GM19025 (cell line): ENCODE measurements at regions not wholly inside any gene's neighbourhood (a gene's known extent, or its start where the extent isn't known, plus 50 kb on each side); places are given as distances from the start of the nearest gene placed in this dataset.

ENCODE experiments used
- ATAC-seq: cut with Tn5 transposase; IDR thresholded peaks from one replicate; pipeline ENCODE4 v1.9.1; 2021; ENCODE audit warnings: mild to moderate bottlenecking, low read depth, moderate library complexity; ENCODE audit not compliant: unreplicated experiment

GRCh38 chr5:54624805-54625568 lies 107.4 kb downstream of the SNX18 start:
- no peak for ATAC-seq

GRCh38 chr5:54621709-54622108 lies 104.2 kb downstream of the SNX18 start:
- ATAC-seq = no peak

DNA sequence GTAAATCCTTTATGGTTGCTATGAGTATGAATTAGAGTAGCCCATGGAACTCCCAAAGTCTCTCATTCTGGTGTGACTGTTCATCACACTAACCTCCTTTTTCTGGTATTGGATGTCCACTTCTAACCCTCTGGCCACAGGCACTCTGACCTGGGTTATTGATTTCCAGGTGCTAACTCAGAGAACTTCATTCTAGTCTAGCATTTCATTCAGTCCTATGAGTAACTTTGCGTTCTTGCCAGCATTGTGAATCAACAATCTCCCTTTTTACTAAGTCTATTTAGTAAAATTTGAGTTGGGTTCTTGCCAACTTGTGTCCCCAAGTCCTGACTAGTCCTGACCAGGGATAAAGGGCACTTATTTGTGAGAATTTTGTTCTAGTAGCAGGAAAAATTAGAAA lies 103.5 kb downstream of the SNX18 start:
- ATAC-seq = no peak

DNA sequence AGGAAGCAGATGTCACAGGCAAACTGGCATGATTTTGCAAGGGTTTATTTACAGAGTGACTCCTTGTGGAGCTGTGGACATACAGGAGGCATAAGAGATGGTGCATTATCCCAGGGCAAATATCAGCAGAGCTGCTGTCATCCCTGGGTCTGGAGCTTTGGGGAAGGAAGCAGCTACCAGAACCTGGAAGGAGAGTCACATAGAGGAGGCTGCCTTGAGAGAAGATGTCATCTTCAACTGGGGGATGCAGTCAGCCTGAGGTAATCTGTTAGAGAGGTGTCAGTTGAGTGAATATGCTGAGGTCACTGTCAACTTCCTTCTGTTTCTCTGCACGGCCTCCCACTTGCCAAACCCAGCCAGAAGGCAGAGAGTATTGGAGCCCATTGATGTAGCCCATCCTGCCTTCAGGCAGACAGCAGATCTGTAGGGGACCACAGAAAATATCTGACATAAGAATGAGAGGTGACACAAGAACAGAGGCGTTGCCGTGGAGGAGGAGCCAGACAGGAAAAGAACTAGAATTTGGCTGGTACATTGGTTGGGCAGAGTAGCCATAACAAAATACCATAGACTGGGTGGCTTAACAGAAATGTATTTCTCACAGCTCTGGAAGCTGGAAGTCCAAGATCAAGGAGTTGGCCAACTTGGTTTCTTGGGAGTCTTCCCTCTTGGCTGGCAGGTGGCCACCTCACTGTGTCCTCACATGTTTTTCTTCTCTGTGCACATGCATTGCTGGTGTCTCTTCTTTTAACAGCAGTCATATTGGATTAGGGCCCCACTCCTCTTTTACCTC lies 102.8 kb downstream of the SNX18 start:
- no peak for ATAC-seq

DNA sequence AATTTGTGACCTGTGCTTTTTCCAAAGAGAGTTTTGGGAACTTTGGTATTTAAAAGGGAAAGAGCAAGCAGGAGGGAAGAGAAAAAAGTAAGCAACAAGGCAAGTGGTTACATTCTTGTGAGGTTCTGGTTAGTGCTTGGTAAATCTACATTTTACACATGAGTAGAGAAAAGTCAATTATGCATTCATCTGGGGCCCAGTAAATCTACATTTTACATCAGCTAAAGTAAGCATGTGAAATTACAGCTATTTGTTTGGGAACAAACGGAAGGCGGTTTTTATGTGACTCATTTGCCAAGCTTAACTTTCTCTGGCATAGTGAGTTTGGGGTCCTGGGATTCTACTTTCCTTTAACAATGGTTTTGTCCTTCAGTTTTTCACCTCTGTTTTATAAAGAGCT lies 102.2 kb downstream of the SNX18 start:
- no peak for ATAC-seq

DNA sequence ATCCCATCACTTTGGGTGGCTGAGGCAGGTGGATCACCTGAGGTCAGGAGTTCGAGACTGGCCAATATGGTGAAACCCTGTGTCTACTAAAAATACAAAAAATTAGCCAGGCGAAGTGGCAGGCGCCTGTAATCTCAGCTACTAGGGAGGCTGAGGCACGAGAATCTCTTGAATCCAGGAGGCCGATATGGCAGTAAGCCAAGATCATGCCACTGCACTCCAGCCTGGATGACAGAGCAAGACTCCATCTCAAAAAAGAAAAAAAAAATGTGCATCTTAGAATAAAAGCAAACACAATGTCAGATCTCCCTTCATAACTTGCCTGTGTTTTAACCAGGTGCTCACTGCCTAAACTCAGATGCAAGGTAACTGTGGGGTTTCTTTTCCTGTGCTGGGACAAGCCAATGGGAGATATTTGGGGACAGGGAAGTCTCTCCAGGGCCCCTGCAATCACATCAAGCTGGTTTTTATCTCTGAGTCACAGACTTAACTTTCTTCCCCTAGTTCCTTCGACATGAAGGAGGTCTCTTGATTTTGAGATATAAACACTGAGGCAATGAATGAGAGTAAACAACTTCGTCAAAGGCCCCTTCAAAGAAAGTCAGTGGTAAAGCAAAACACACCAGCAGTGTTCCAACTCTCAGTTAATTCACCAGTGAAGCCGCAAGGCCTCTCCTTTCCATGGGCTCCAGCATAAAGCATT lies 99.1 kb downstream of the SNX18 start:
- ATAC-seq = no peak

- no peak for ATAC-seq
Measured at GRCh38 chr5:54616031-54616430, 98.5 kb downstream of the SNX18 start.

DNA sequence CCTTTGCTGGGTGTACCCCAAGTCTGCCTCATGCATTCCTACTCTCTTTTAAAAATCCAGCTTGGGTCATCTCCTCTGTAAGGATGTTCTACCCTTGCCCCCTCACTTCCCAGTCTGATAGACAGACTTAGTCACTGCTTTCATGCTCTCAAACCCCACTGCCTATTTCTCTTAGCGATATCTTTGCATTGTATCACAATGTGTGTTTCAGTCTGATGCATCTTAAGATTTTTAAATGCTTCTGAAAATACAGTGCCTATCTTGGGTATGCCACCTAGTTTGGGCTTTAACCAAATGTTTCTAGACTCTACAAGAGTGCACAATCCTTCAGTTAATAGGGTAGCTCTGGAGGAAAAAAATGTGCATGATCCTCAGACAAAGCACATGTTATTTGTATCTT lies 97.8 kb downstream of the SNX18 start:
- no peak for ATAC-seq

- ATAC-seq = no peak
Measured at GRCh38 chr5:54612711-54613110, 95.2 kb downstream of the SNX18 start.

- no peak for ATAC-seq
Measured at GRCh38 chr5:54611290-54611951, 93.9 kb downstream of the SNX18 start.

DNA sequence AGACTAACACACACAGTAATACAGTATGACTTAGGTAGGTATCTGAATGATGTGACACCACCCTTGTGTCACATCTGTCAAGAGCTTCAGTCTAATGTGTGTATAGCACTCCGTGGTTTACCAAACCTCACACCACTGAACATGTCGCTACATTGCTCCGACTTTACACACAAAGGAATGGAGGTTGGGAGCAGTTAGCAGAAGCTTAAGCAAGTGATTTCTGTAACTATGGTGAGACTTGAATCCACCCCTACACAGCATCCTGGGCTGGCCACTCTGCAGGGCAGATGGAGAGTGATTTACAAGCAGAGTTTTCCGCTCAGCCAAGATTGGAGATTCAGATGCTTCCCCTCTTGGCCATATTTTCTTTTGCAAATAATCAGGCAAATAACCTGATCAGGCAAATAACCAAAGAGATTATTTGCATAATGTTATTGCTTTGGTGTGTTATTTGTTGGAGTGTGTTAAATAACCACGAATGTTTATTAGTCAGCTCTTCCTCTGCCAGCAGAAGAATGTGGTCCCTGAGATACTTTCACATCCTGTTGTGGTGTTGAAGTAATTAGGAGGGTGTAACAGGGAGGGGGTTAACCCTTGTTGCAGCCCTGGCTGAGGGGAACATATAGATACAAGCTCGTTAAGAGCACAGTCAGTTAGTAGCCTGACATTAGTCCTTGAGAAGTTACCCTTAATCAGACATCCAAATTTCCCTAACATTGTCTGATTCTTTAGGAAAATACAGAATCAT lies 92.8 kb downstream of the SNX18 start:
- peak; percentile 85 for ATAC-seq

DNA sequence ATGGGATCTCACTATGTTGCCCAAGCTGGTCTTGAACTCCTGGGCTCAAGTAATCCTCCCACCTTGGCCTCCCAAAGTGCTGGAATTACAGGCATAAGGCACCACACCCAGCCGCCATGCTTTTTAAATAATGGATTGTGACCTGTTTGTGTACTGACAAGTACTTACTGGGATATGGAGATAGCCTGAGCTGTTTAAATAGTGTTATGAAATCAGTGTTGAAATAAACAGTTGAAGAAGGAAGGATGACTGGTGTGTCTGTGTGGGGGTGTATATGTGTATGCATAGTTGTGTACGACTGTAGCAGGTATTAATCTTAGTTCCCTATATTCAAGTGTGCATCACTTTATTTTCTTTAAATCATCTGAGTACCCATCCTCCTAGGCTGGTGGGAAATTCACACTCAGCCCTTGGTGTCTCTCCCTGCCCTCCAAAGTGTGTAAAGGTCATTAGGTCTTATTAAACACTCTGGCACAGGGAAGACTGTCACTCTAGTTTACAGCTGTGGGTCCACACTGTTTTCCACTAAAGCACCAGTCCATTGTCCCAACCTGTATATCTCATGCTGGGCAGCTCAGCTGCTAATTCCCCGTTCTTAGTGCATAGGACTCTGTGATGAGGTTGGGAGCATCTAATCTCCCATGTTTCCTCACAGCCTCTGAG lies 91.0 kb downstream of the SNX18 start:
- ATAC-seq = no peak

- no peak for ATAC-seq
Measured at GRCh38 chr5:54607006-54607405, 89.4 kb downstream of the SNX18 start.

- ATAC-seq = no peak
Measured at GRCh38 chr5:54603372-54603771, 85.8 kb downstream of the SNX18 start.

DNA sequence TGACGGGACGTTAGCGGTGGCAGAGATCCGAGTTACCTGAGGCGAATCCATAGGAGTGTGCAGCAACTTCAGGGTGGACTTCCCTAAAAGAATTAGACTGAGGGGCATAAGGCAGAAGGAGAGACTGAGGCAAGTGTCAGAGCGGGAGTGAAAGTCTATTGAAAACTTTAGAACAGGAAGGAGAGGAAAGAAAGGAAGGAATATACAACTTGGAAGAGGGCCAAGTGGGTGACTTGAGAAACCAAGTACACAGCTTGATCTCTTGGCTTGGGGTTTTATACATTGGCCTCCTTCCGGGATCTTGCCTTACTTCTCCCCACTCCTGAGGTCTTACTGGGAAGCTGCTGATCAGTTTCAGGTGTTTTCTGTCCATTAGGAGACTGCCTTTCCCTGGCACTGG lies 84.9 kb downstream of the SNX18 start:
- no peak for ATAC-seq

DNA sequence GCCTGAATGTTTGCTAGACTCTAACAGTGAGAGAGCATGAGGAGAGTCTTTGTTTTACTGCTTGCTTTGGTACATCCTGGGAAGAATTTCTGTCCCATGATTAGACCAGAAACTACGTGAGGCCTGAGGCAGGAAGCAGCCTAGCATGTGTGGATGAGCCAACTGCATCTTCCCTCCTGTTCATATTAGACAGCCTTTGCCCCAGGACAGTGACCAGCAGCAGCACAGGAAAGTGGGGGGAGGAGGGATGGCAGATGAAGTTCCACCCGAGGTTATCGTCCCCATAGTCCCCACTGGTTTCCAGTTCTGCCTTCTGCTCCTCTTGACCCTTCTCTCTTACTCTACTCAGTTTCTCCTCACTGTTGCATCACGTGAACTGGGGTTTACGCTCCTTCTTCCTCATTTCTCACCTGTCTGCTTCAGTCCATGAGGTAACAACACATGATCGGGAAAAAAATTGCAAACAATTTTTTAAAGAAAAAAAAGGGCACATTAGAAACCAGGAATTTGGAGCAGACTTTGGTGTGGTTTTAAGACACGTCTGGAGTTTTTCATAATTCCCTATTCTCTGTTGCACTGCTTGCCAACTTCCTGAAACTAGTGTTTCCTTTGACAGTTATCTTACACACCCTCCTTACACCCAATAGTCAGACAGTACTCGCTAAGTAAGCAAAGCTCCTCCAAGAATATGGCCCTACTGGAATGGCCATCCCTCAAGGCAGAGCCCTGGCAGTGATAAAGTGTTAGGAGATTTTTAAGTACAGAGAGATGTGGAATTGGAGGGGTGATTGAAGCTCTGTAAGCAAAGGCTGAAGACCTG lies 84.1 kb downstream of the SNX18 start:
- ATAC-seq = no peak
